Prostate gland (tissue), 2 donors: ENCODE measurements at regions not wholly inside any gene's neighbourhood (a gene's known extent, or its start where the extent isn't known, plus 50 kb on each side); places are given as distances from the start of the nearest gene placed in this dataset.

Experiments
- DNase-seq: peaks from one replicate; pipeline ENCODE4 v3.0.0-alpha.2; 2019; ENCODE audit warnings: low spot score
- H3K27ac ChIP-seq, 2 donors: fragments of 200-600 bp; sonication (generic); 2 replicates each; pipeline ENCODE4 v1.5.1; 2017 to 2019
- H3K27me3 ChIP-seq: fragments of 200-600 bp; sonication (generic); replicated peaks from 2 replicates; pipeline ENCODE4 v1.5.1; 2019; ENCODE audit not compliant: insufficient read depth
- H3K36me3 ChIP-seq, 2 donors: fragments of 200-600 bp; sonication (generic); 1 replicate in 1 of 2; 2 replicates in 1 of 2; pipeline versions ENCODE4 v1.5.1 to v1.8.1; 2017 to 2019
- H3K4me1 ChIP-seq: fragments of 200-600 bp; sonication (generic); replicated peaks from 2 replicates; pipeline ENCODE4 v1.5.1; 2019
- H3K4me3 ChIP-seq, 2 donors: fragments of 200-600 bp; sonication (generic); 2 replicates each; pipeline ENCODE4 v1.5.1; 2017 to 2019
- H3K9me3 ChIP-seq: fragments of 200-600 bp; sonication (generic); 2 replicates; pipeline ENCODE4 v1.5.1; 2017
- POLR2A ChIP-seq: fragments of 450-650 bp; IDR thresholded peaks from one replicate; pipeline ENCODE4 v1.6.1; 2016; ENCODE audit warnings: antibody characterized with exemption, mild to moderate bottlenecking
- POLR2AphosphoS5 ChIP-seq: sonication (generic); formaldehyde crosslinking; IDR thresholded peaks from one replicate; pipeline ENCODE4 v1.6.1; 2017; ENCODE audit warnings: antibody characterized with exemption
- WGBS: methylation state at CpG from one replicate; pipeline ENCODE4 v1.1.5; 2018; 5-methylcytosine and 5-hydroxymethylcytosine counted together
- intact Hi-C: fragments of 100-400 bp; cut with DNase I; formaldehyde crosslinking; loops from one replicate; pipeline ENCODE4 v1.14.2; 2022
- TF ChIP-seq, protein P1 (sequence below), 4 experiments: fragments of 200-600 bp in 2 of 4; fragments of 450-650 bp in 2 of 4; sonication (generic) in 2 of 4; IDR thresholded peaks; 1 replicate in 3 of 4; 2 replicates in 1 of 4; pipeline ENCODE4 v1.5.1; 2016 to 2019; ENCODE audit warnings: antibody characterized with exemption in 4 of 4, mild to moderate bottlenecking in 2 of 4, moderate library complexity in 2 of 4

DNA sequence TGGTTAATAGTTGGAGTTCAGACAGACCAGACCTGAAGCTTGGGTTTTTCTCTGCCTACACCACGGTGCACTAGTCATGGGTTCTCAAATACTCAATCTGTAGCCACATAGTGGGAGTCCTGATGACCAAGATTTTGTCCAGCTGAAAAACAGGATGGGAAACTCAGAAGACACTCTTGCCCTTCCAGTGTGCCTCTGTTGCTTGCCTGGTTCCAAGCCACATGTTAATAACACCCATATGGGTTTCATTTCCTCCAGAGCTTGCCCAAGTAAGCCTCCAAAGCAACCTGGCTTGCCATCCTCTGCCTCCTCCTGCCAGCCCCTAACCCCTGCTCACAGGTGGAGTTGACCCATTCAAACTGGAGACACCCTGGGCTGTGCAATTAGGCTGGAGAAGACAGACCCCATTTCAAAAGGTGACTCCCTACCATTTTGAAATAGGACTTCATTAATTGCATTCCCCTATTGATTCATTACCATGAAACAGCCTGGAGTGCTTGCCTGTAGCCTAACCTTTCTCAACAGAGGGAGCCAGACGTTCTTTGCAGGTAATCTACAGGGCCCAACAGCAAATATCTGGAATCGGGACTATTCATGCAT lies 108.0 kb upstream of the HABP2 start:
- H3K4me3 ChIP-seq: no peak overlapping the region
- H3K4me1 ChIP-seq: no peaks in the 10 kb centered on the region
- intact Hi-C loops: no loop called here
- H3K27me3 ChIP-seq: no peaks in the 10 kb centered on the region
- DNase-seq: no peak
- no peak overlapping the region for H3K27ac ChIP-seq
- TF ChIP-seq POLR2AphosphoS5: no peak
- TF ChIP-seq, protein P1, sequence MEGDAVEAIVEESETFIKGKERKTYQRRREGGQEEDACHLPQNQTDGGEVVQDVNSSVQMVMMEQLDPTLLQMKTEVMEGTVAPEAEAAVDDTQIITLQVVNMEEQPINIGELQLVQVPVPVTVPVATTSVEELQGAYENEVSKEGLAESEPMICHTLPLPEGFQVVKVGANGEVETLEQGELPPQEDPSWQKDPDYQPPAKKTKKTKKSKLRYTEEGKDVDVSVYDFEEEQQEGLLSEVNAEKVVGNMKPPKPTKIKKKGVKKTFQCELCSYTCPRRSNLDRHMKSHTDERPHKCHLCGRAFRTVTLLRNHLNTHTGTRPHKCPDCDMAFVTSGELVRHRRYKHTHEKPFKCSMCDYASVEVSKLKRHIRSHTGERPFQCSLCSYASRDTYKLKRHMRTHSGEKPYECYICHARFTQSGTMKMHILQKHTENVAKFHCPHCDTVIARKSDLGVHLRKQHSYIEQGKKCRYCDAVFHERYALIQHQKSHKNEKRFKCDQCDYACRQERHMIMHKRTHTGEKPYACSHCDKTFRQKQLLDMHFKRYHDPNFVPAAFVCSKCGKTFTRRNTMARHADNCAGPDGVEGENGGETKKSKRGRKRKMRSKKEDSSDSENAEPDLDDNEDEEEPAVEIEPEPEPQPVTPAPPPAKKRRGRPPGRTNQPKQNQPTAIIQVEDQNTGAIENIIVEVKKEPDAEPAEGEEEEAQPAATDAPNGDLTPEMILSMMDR (IDR thresholded peaks at IDR 0.05): no peak
- H3K9me3 ChIP-seq: no peaks in the 10 kb centered on the region
- no peaks in the 10 kb centered on the region for H3K36me3 ChIP-seq
- 95% methylated on average over 3 of the region's 3 CpGs for WGBS

GRCh38 chr10:113445736-113446135 lies 107.1 kb upstream of the HABP2 start:
- TF ChIP-seq POLR2A (no peak), POLR2AphosphoS5 (no peak)
- TF ChIP-seq, protein P1 (IDR thresholded peaks at IDR 0.05): no peak
- DNase-seq: no peak

DNA sequence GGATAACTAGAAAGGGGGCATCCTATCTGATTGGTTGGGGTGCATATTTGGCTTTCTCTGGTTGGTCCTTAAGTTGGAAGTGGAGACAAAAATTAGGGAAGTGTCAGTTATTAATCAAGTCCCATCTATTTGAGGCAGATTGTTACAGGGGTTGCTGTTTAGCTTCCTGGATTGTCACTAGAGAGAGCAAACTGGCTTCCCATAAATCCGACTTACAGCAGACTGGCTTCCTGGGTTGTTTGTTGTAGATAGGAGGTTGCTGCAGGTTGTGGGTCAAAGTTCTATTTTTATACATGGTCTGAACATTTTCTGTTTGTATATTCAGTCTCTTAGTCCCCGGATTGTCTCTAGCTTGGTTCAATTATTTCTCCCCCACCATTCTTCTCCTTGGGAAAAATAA lies 106.1 kb upstream of the HABP2 start:
- Histone ChIP-seq H3K4me3 (no peak overlapping the region), H3K9me3 (no peaks in the 10 kb centered on the region), H3K36me3 (no peaks in the 10 kb centered on the region), H3K27ac (no peak overlapping the region), H3K4me1 (no peaks in the 10 kb centered on the region), H3K27me3 (no peaks in the 10 kb centered on the region)
- TF ChIP-seq, protein P1 (IDR thresholded peaks at IDR 0.05): no peak
- TF ChIP-seq POLR2A (no peak), POLR2AphosphoS5 (no peak)
- intact Hi-C loops: no loop called here
- DNase-seq: no peak
- WGBS: 84% methylated on average over 2 of the region's 2 CpGs

More at GRCh38 chr10:113445736-113446135, 107.1 kb upstream of the HABP2 start:
- Histone ChIP-seq H3K27ac (no peak overlapping the region), H3K4me1 (no peaks in the 10 kb centered on the region), H3K4me3 (no peak overlapping the region), H3K9me3 (no peaks in the 10 kb centered on the region), H3K36me3 (no peaks in the 10 kb centered on the region), H3K27me3 (no peaks in the 10 kb centered on the region)
- 96% methylated on average over 5 of the region's 5 CpGs for WGBS
- intact Hi-C loops: no loop called here

DNA sequence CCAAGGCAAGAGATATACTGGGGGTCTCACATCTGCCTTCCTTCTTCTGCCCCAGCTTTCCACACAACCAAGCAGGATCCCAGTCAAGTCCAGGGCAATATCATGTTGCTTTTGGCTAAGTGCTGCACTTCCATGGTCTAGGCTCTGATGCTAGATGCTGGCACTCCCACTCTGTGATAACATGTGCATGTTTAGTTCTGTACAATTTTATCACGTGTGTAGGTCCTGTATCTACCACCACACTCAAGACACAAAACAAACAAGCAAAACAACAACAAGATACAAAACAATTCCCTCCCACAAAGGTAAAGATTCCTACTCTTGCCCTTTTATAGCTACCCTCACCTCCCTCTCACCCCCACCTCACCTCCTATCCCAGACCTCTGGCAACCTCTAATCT lies 105.6 kb upstream of the HABP2 start:
- H3K27ac ChIP-seq: no peak overlapping the region
- DNase-seq: no peak
- H3K27me3 ChIP-seq: no peaks in the 10 kb centered on the region
- no peaks in the 10 kb centered on the region for H3K9me3 ChIP-seq
- H3K4me3 ChIP-seq: no peak overlapping the region
- WGBS: 88% methylated on average over 1 of the region's 1 CpG
- intact Hi-C loops: no loop called here
- no peak for TF ChIP-seq POLR2A
- TF ChIP-seq POLR2AphosphoS5: no peak
- TF ChIP-seq, protein P1 (IDR thresholded peaks at IDR 0.05): no peak
- no peaks in the 10 kb centered on the region for H3K4me1 ChIP-seq
- H3K36me3 ChIP-seq: no peaks in the 10 kb centered on the region

GRCh38 chr10:113449006-113449695 lies 103.7 kb upstream of the HABP2 start:
- no peak overlapping the region for H3K27ac ChIP-seq
- DNase-seq: no peak
- TF ChIP-seq, protein P1 (IDR thresholded peaks at IDR 0.05): no peak
- TF ChIP-seq POLR2AphosphoS5 (no peak), POLR2A (no peak)
- H3K27me3 ChIP-seq: no peaks in the 10 kb centered on the region
- no peak overlapping the region for H3K4me3 ChIP-seq
- no peaks in the 10 kb centered on the region for H3K9me3 ChIP-seq
- WGBS: 86% methylated on average over 5 of the region's 5 CpGs
- H3K36me3 ChIP-seq: no peaks in the 10 kb centered on the region
- H3K4me1 ChIP-seq: no peaks in the 10 kb centered on the region
- intact Hi-C loops: no loop called here
